HG03064 (cell line): ENCODE measurements at regions not wholly inside any gene's neighbourhood (a gene's known extent, or its start where the extent isn't known, plus 50 kb on each side); places are given as distances from the start of the nearest gene placed in this dataset.
"Not testable (repeated sequence)": the region's sequence is repeated elsewhere in the genome, so short reads cannot be mapped to it uniquely, and the experiment has no call there.

Experiments
- ATAC-seq: cut with Tn5 transposase; IDR thresholded peaks from one replicate; pipeline ENCODE4 v1.9.1; 2021; ENCODE audit warnings: low read depth; ENCODE audit not compliant: unreplicated experiment

DNA sequence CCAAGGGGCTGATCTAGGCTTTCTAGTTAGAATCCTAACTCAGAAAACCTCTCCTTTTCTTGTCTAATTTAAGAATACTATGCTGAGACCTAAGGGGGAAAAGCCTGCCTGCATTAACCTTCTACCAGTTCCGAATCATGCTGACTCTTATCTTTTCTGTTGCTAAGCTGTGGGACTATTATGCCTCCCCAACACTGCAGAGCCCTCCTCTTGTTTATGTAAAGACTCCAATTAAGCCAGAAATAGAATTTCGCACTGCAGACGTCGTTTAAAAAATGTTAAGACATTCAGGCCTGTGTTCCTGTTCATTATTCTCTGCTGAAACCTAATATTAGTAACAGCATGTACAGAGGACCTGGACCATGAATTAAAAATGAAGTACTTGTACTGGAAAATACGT, 310.6 kb upstream of the ATP11B start:
- no peak for ATAC-seq

DNA sequence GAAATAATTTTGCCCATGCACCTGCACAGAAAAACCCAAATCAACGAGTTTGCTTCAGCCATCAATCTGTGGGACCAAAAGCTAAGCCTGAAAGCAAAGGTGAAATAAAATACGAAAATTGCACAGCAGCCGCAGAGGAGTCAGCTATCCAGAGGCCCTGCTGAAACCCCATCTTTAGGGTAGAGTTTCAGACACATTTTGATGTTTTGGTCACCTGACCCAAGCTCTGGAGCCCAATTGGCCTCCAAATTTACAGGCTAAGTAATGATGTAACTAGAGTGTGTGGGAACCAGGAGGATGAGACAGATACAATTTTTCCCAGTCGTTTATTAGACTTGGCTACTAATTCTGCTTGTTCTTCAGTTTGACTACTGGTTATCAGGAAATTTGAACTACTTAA, 308.6 kb upstream of the ATP11B start:
- ATAC-seq: no peak

DNA sequence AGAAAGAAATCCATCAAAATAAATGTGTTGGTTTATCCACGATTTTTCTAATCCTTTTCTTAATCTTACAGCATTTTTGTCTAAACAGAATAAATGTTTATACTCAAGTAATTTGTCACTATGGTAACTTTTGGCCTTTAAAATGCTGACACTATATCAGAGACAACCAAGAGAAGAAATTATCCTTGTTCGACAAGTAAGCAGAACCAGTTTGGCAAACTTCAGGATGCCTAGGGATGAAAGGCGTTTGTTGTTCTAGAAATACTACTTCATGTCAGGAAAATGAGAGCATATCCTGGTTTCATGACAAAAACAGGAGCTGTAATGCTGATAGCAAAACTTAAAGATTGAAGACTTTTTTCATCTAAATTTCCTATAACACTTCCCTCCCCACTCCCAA, 308.0 kb upstream of the ATP11B start:
- no peak for ATAC-seq

DNA sequence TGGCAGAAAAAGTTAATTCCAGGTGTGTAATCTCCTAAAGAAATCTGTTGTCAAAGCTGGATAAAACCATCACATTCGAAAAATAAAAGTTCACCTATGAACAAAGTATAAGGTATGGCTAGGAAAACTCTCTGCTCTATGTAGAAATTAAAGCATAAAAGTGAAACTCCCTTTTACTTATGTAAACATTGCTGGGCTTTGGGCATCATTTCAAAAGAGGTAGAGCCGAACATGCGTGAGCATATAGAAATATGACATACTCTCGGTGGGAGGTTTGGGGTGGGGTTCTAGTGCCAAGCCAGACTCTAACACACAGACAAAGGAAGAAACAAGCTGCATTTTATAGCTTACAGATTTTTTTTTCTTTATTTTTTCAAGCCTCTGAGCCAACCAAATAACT, 306.8 kb upstream of the ATP11B start:
- no peak for ATAC-seq

DNA sequence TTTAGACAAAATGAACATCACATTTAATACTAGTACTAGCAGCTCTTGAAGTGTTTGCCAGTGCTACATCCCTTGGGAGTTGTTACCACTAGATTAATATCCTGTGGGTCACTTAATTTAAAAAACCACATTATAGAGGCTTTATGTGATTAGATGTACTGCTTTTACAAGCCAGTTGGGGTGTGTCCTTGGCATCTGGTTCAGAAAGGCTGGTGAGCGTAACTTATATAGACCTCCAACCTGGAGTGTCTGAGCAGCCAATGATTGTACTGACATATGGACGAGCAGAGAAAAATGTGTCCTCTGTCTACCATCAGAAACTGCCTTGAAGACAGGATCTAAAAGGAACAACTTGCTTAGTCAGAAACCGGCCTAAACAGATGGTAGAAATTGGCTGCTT, 306.2 kb upstream of the ATP11B start:
- ATAC-seq: no peak

DNA sequence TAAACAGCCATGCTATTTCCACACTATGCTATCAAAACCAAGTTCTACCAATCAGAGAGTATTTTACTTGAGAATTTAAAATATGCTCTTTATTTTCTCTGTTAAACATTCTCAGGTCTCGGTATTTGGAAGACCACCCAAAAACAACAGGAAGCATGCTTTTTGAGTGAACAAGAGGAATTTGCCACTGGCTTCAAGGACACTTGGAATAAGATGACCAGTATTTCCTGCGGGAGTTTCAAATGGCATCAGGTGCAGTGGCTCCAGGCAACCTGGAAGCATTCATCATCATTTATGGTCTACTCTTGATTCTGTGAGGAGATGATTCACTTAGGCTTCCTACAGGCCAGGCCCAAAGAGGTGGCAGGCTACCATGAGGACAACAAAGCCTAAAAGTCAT, 305.7 kb upstream of the ATP11B start:
- ATAC-seq: no peak

DNA sequence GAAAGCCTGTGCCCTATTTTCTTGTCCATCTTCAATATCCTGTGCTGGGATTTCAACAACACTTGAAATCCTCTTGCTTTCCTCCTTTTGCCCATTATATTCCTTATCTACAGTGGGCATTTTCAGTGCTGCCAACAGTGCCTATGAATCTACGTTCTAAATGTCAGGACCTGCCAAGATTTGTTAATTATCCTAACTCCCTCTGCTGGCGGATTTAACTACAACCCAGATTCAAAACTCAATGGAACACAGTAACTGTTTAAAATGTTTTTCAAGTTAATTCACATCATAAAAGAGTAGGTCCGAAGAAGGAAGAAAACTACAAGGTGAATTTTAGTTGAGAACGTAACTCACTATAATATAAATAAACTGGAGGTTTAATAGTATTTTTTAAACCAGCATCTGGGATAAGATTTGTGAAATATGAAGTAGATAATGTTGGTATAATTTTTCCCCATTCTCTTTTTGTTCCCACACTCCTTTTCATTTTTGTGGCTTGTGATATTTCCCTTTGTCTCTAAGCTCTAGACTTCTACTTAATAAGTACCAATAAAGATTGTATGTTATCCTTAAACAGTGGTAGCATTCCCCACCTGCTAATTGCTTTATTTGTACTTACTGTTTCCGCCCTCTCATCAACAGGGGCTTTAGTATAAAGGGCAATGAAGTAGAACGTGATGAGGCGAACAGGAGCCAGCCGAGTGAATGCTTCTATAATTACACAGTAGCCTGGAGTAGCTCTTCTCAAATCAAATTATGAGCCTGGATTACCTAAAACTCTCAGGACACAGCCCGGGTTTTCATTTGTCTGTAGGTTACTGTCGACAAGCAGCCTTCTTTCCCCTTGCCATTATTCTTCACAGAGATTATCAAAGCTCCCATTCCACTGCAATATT, 302.5 kb upstream of the ATP11B start:
- no peak for ATAC-seq

DNA sequence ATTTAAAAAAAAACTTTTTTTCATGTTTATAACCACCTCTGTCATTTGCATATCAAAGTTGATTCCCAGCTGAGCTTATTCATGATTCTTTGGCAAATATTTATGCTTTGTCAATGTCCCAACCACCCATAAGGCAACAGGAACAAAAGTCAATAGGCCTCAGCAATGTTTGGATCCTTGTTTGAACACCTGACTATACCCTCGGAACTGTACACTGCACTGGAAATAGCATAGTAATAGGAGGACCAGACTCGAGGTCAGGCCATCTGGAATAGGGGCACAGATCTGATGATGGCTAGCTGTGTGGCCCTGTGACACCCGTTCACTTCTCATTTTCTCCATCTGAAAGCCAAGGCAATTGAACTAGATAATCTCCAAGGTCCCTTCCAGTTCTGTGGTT, 301.7 kb upstream of the ATP11B start:
- no peak for ATAC-seq

DNA sequence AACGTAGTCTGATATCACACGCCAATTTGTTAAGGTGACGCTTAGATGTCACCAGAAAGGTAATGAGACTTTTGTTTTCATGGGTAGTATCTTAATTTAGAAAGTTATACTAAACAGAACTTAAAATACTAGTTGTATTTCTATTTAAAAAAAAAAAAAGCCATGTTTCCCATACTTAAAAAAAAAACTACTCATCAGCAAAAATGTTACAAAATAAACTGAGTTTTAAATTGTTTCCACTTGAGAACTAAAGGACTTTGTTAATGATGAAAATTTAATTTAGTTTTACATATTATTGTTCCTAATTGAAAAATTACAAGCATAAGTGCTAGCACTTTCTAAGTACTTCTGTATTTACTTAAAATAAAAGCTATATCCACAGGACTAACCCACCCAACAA, 300.8 kb upstream of the ATP11B start:
- ATAC-seq: no peak

DNA sequence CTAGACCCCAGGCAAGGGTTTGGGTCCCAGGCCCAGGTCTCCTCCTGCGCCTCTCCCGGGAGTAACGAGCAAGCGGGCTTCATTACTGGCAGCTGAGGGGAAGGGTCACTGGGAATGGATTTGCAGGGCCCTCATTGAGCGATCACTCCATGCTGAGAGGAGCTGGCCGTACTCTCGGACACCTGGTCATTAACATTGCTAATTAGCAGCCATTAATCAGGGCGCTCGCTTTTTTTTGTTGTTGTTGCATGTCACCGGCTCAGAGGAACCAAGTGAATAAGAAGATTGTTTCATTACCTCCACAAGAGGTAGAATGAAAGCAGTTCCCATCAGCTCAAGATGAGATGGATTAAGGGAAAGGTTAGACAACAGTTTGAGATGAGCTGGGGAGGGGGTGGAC, 293.0 kb upstream of the ATP11B start:
- no peak for ATAC-seq

DNA sequence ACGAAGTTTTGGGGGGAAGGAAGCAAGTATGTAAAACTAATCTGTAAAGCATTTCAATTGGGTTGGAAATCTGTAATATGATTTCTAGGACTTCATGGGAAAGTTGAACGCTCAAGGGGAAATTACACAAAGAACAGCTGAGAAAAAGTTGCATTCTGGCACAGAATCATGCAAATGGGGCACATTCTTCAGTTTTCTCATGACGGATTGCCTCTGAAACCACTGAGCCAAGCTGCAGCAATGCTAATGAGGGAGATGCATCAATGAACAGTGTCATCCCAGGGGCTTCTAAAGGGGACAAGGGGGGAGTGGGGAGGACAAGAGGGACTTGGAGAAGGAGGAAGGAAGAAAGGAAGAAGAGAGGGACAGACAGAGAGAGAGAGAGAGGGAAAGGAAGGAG, 291.4 kb upstream of the ATP11B start:
- ATAC-seq: no peak

DNA sequence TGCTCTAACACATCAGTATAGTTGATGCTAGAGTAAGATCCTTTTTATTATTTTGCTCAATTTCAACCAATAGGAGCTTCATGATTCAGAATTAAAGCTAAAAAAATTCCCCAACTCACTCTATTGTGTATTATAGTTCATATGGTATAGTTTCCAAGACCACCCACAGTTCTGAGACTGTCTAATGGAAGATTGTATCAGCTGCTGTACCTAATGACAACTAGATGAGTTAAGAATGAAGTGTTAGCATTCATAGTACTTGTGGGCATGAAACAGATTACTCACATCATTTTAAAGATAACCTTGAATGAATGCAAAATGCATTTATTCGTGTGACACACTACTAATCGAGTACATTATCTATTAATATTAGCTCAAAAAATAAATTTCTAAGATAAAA, 289.9 kb upstream of the ATP11B start:
- ATAC-seq: no peak

DNA sequence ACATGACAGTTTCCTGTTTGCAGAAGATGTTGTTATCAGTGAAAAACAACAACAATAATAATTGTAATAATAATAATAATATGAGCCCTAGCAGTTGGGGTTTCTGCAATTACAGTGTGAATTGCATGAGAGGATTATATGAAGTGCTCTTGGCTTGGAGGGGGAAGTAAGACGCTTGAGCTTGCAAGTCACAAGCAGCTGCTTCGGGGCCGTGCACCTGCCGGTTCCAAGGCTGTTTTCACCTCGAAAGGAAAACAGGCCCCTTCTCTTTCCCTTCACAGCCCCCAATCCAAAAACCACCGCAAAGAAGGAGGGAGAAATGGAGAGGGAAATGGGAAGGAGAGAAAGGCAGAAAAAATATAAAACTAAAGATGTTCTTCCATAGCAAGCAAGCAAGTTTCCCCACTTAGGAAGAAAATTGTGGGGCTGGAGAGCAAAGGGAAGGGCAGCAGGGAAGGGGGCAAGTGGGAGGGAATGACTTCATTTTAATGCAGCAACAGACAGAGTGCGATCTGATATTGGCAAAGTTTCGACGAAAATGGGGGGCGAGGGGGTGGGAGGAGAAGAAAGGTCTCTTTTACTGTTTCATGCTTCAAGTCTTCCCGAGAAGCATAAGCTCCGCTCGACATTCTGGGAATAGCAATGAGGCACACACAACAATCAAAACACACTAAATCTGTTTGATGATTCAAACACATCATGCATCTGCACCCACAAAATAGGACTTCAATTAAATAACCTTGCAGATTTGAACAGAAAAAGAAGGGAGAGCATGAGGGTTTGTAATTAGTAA, 284.2 kb upstream of the ATP11B start:
- ATAC-seq: no peak

DNA sequence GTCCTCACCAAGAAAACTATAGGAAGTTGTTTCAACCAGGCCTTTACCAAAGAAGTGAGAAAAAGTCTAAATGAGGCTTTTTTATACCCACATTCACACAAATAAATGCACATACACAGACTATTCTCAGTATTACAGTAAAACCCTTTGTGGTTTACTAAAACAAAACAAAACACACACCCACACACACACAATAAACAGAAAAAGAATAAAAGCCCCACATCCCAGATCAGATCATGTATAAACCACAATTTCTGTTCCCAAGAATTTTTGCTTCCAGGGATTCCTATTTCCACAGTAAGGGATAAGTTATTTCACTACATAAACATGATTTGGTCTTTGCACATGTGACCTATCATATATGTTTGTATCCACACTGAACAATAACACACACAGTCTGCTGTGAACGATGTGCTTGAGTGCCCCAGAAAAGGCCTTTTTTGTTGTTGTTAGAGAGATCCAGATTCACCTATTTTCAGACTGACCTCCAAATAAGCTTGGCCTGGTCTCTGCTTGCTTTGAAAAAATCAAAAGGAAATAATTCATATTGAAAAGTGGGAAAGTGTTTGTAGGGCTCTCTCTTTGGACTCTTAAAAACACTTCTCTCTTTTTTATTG, 283.4 kb upstream of the ATP11B start:
- ATAC-seq: no peak

DNA sequence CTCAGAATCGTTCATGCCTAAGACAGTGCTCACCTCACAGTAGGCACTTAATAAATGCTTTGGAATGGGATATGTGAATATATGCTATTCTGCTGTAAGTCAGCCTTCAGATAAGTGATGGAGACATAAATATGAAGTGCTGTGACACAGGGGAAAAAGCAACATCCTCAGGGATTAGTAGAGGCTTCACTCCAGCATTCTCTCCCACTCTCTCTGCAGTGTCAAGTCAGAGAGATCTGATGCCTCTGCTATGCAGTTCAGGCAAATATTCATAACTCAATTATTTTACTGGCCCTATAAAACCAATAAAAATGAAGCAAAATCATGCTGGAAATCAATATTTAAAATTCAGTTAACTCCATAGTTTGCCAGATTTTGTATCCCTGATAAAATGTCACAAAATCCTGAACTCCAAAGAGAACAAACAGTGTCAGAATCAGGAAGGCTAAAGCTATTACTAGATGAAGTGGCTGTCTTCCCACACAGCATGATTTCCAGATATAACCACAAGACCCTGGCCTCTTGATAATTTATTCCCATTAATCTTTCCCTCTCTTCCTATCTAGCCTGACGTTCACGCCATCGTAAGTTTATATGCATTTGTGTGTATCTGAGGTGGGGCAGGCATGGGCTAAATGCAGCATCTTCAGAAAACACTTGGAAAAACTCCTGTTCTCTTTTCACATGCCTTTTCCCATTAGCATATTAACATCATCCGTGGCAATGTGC, 278.9 kb upstream of the ATP11B start:
- ATAC-seq: no peak

DNA sequence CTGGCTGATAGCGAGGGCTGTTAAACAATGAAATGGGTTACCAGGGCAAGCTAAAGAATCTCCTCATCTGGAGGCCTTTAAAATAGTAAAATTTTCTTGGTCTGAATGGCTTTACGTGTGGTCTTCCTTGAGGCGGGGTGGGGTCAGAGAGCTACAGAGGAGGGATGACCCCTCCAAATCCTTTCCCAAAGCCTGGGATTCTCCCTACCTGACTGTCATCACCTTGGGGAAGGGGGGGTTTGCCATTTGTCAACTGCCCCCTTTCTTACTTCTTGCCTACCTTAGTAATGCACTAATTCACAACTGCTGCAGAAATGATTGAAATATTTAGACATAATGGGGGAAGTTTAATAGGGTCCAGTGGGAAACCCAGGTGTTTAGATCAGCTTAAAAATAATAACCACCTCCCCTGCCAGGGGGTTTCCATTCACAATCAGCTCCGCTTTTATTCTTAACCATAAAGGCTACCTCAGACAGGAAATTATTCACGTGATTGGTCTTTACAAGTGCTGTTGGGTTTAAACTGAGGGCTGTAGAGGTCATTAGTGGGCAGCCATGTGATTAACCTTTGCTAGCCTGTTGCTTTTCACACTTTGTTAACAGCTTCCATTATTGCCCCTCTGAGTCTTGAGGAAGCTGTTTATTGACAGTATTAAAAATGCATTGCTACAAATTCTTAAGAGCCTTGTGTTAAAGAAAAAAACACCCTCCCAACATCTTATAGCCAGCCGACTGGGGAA, 276.5 kb upstream of the ATP11B start:
- ATAC-seq: no peak

DNA sequence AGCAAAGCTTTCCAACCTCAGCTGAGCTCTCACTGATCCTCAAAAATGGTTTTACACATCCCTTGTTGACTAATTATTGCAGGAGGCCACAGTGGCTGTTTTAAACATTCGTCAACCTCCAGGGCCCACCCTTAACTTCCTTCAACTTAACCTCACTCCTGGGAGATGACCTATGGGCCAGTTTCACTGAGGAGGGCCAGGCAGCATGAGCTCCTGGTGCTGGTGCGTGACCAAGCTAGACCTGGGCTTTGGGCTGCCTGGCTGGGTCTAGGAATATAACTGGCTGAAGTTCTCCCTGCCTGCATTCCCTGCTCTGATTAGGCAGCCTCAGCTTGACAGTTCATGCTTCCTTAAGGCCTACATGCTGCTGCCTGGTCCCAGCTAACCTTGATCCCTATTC, 273.7 kb upstream of the ATP11B start:
- ATAC-seq: no peak

DNA sequence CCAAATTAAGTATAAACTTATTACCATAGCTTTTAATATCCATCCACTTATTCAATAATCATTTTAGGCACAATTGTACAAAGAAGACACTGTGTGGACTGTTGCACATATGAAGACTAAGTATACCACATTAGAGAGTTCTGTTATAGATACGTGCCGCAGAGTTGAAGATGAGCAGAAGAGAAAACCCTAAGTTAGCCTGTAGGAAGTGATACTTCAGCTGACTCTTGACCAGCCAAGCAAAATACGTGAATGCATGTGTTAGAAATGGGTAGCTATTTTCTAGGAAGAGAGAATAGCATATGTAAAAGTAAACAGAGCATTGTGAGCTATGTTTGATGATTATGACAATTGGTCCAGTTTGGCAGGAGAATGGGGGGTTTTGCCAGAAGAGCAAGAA, 272.0 kb upstream of the ATP11B start:
- no peak for ATAC-seq

DNA sequence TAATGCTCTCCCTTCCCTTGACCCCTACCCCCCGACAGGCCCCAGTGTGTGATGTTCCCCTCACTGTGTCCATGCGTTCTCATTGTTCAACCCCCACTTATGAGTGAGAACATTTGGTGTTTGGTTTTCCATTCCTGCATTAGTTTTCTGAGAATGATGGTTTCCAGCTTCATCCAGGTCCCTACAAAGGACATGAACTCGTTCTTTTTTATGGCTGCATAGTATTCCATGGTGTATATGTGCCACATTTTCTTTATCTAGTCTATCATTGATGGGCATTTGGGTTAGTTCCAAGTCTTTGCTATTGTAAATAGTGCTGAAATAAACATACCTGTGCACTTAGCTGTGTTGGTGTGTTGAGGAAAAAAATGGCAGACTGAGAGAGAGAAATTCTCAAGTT, 269.9 kb upstream of the ATP11B start:
- ATAC-seq: not testable (repeated sequence)

DNA sequence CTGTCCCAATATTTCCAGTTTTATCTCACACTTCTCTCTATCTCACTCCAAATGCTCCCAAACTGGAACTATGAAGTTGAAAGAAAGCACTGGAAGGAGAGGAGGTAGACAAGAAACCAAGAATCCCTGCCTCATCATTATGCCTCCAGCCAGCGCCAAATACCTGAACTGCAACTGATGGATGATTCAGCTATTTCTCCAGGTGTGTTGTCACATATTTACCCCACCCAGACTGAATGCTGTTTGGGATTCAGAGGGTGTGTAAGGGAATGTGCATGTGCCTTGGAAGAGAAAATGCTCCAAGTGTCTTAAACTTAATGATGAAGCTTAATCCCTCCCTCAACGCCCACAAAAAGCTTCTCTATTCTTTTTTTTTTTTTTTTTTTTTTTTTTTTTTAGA, 269.5 kb upstream of the ATP11B start:
- no peak for ATAC-seq
